HG02678 (cell line): ENCODE measurements at regions not wholly inside any gene's neighbourhood (a gene's known extent, or its start where the extent isn't known, plus 50 kb on each side); places are given as distances from the start of the nearest gene placed in this dataset.

Source experiments
- ATAC-seq: cut with Tn5 transposase; IDR thresholded peaks from one replicate; pipeline ENCODE4 v1.9.1; 2021; ENCODE audit warnings: mild to moderate bottlenecking, moderate library complexity; ENCODE audit not compliant: unreplicated experiment

DNA sequence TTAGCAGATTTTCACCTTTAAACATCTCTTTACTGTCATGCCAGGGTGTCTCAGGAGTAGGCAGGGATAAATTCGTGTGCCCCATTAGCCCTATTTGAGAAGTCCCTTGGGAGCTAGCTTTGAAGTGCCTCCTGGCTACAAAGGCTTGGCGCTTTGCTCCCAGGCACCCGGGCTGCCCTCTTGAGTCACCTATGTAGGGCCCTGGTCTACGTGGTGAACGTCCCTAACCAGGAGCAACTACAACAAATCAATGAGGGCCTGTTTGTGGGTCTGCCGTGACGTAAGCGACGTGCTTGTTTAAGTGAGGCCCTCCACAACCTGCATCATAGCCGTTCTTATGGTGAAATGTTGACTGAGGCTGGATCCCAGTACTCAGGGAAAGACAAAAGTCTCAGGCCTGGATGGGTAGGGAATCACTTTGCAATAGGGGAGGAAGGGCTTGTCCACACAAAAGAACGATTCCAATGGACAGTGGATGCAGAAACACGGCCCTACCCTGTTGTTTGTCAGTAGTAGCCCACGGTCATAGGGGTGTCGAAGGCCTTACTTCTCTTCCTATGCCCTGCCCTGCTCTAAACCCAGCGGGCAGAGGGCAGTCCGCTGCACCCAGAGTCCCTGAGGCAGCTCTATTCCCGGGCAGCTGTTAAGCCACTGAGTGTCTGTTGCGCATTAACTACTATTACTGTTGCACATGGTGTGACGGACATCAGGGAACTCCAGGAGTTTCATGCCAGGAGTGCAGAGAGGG, 93.9 kb downstream of the INHBB start:
- no peak for ATAC-seq

DNA sequence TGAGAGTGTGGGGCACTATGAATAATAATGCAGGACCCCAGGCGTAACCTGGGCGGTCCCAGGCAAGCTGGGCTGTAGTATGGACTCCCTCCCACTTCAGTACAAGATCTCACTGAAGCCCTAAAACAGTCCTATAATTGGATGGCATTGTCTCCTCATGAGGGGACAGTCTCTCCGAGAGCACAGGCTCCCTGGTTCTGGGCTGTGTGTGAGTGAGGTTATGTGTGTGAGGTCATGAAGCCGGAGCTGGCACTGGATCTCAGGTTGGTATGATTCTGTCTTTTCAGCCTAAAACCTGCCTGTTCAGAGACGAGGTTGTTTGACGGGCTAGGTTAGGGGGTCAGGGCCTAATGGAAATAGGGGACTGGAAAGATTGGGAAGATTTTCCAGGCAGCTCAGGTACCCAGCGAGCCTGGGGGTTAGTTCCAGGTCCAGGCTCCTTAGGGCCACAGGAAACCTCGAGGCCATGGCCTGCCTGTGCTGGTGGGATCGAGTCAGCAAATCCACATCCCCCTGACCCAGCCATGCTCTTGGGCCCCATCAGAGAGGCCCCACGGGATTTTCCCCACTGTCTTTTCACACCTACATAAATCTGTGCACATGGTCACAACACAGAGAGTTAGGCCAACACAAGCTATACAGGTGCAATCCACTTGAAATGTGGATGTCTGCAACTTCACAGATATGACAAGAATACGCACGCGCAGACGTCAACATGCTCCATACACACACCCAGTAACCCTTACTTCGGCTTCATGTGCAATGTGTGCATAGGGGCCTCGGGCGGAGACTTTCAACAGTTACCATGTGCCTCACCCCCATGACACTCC, 94.8 kb downstream of the INHBB start:
- no peak for ATAC-seq

DNA sequence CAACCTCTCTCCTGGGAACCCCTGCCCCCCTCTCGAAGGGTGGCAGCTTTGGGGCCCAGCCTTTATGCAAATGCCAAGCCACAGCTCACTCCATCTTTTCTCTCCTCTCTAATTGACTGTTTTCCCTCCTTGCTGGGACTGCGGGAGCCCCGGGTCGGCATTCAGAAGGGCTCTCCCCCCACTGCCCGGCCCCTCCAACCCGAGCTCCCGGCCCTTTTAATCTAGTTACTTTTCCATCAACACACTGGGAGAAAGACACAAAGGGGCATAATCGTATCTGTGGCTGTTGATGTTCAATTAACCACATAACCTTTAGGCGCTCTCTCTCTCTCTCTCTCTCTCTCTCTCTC, 95.4 kb downstream of the INHBB start:
- ATAC-seq = no peak

DNA sequence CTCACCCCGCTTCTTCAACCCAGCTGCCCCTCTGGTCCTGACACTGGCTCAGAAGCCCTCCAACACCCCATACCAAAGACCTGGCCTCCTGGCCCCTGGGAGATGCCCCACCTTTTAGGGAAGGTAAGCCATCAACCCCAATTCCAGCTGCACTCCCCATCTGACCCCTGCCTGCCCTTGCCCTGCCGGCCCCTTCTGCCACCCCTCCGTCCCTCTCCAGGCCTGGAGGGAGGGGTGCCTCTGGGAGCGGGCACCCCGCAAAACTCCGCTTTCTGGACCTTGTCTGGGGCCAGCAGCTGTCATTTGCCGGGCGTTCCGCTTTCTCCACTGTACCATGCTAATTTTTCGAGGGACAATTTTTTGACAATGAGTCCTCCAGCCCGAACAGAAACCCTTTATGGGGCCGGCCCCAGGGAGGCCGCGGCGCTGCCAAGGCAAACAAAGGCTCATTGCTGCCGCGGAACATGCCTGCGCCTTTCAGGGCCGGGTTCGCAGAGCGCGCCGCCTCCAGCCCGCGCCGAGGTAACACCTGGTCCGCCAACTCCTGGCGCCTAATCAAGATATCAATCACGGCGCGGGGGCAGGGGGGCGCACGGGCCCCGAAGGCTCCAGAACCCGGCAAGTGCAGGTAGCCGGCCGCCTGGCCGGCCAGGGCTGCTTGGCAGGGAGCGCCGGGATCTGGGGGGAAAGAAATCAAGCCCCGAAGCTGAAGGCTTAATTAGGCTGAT, 96.0 kb downstream of the INHBB start:
- ATAC-seq = no peak

DNA sequence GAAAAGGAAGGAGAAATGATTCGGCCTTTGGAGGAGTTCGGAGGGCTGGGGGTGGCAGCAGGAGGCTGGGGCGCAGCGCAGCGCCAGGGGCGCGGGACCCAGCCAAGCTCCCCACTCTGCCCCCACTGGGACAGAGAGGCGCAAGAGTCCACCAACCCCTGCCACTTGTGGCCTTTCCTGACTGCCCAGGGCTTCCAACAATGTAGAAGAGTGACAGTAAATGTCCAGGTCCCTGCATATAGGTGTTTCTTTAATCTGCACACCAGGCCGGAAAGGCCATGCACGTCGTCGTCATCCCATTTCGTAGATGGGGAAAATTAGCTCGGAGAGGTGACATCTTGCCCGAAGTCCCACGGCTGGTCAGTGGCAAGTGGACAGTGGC, 96.6 kb downstream of the INHBB start:
- ATAC-seq = no peak

DNA sequence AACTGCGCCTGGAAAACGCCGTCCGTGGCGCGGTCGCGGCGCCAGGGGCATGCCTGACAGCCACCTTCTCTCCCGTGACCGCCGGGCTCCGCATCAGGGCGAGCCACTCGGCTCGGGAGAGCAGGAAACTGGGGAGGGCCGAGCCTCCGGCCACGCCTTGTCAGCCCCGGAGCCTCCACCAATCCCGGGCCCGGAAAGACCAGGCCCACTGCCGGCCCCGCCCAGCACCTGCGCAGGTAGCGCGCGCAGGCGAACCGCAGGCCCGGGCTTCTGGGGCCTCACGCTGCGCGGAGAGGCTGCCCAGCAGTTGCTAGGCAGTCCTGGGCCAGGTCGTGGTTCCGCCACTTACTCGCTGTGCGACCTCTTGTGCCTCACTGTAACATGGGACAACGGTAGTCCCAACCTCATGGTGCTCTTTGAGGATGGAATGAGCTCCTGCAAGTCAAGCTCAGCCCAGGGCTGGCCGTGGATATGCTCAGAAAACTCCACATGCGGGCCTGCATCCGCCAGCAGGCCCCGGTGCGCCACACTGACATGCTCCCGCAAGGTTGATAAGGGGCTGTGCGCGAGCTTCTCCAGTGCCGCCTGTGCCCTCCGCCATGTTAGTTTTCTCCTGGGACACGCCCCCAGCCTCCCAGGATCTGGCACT, 97.1 kb downstream of the INHBB start:
- no peak for ATAC-seq

DNA sequence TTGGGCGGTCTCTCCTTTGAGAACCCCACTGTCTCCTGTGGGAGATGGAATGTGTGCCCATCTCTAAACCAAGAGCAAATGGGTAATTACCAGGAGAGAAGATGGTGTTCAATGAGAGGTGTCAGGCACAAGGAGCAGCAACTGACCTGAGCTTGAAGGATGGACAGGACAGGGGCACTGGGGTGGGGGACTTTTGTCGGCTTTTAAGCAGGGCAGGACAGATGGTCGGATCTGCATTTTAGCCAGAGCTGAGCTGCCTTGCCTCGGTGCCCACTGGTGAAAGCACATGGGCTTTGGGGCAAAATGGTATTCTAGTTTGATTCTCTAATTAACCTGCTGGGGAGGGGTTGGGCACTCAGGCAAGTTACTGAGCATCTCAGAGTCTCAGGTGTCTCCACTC, 98.0 kb downstream of the INHBB start:
- ATAC-seq = no peak

DNA sequence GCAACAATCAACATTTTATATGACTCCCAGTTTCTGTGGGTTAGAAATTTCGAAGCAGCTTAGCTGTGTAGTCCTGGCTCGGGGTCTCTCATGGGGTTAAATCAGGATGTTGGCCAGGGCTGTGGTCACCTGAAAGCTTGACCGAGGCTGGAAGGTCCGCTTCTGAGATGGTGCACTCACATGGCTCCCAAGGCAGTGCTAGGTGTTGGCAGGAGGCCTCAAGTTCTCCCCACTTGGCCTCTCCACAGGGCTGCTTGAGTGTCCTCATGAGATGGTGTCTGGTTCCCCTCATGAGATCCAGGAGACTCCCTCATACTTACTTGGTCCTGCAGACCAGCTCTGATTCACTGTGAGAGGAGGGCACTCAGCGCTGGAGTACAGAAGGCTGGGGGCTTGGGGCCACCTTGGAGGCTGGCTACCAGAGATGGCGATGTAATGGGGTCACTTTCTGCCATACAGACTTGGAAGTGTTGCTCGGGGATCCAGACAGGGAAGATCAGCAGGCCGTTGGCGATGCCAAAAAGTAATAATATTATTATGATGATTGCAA, 98.8 kb downstream of the INHBB start:
- ATAC-seq = no peak

DNA sequence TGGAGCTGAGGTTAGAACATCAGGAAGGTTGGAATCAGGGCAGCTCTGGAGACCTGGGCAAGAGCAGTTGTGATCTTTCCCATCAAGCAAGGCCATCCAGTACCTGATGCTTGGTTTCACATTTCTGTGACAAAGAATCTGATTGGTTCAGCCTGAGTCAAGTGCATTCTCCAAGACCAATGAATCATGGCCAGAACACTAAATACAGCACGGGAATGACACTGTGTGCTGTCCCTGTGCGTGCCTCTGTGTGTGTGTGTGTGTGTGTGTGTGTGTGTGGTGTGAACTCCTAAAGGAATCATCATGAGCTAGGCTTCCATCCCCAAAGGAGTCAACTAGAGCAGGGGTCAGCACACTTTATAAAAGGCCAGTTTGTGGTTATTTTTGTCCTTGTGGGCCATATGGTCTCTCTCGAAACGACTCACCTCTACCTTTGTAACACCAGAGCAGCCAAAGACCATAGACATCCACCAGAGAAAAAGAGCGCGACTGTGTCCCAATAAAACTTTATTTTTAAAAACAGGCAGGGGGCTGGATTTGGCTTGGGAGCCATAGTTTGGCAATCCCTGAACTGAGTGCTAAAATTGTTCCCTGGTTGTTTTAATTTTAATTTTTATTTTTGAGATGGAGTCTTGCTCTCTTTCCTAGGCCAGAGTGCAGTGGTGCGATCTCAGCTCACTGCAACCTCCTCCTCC, 99.7 kb downstream of the INHBB start:
- ATAC-seq = no peak

DNA sequence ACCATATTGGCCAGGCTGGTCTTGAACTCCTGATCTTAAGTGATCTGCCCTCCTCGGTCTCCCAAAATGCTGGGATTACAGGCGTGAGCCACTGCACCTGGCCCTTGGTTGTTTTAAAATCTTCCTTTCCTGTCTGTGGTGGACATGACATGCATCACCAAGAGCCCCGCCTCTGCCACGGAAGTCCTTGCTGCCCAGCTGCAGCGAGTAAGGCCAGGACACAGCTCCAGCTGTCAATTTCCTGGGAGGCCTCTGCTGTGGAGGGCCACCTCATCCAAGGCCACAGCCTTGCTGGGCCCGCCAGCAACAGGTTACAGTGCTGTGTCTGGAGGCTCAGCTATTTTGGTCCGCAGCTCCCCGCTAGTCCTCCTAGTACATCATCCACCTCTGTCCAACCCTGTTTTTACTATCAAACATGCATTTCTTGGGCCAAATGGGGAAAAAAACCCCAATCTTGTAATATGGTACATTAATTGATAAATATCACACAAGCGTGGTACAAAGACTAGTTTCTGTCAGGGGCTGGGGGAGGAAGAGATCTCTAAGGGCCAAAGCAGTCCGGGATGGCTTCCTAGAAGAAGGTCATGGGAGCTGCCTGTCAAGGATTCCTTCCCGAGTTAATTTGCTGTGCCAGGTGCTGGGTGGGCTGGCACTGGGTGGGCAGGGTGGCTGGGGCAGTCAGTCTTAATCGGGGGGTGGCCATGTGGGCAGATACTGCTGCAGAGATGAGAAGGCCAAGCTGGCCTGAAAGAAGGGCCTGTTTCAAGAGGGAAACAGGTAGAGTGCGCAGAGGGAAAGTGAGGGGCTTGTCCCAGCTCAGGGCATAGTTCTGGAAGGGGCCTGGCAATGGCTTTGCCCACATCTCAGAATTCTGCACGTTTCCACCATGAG, 100.5 kb downstream of the INHBB start:
- no peak for ATAC-seq

DNA sequence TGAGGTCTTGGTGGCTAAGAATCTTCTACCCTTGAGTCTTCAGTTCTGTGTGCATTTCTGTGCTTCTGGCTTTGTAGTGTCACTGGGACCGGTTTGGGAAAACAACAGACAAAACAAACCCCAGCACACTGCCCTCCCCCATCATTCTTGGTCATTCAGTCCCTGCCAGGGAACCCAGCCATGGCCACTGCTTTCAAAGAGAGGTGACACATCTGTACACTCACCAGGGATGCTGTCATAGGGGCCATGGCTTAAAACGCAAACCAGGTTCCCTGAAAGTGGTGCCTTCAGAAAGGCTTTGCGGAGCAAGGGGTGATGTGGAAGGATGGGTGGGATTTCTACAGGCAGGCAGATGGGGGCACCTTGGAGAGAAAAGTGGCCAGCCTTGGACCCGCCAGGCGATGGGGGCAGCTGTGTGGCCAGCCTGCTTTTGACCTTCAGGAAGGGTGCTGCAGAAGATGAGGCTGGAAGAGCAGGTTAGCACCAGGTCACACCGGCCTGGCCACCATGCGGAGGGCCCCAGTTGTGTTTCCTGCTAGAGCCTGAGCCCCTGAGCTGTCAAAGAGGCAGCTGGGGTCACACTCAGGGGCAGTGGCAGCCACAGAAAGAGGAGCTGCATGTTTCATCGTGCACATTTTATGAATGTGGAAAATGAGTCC, 101.3 kb downstream of the INHBB start:
- no peak for ATAC-seq

DNA sequence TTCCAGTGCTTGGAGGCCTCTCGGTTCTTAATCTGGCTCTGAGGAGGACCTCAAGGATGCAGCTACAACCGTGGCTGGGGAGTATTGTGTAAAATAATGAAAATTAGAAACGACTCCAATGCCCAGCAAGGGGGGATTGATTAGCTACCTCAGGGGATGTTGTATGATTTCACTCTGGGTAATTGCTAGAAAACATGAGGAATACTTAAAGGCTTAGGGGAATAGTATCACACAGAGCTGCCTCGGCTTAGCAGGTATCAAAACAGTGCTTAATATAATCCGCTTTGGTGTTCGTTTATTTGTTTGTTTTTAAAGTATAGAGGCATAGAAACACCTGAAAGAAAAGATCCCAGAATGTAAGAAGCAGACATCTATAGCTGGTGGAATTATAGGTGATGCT, 102.5 kb downstream of the INHBB start:
- ATAC-seq = no peak

DNA sequence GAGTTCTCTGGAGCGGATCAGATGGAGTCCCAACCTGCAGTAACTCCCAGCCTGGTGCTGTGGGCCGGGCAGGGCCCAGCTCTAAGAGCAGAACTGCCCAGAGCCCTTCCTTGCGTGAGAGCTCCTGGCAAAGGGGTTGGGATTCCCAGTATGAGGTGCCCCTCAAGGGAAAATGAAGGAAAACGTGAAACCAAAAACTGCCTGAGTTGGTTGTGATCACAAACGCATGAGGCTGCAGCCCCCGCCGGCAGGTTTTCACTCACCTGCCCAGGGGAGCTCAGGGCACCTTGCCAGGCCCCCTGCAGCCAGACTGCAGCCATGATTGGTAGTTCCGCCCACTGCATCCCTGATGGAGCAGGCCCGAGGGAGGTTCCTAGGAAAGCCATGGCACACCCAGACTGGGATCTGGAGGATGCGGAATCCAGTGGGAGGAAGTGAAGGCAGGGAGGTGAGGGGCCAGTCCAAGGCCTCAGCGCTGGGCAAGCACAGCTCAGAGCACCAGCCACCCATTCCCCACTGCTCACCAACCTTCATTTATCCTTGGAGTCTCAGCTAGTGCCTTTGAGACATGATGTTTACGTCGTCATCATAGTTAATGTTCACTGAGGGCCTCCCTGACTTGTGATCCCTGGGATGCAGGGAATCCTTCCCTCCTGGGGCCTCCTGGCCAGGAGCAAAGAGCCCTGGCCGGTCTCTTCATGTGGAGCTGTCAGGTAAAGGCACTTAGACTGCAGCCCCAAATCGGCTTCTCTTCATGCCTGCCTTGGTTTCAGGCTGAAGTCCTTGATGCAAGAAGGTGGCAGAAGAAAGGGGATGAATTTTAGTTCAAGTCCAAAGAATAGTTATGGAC, 103.2 kb downstream of the INHBB start:
- ATAC-seq = no peak

DNA sequence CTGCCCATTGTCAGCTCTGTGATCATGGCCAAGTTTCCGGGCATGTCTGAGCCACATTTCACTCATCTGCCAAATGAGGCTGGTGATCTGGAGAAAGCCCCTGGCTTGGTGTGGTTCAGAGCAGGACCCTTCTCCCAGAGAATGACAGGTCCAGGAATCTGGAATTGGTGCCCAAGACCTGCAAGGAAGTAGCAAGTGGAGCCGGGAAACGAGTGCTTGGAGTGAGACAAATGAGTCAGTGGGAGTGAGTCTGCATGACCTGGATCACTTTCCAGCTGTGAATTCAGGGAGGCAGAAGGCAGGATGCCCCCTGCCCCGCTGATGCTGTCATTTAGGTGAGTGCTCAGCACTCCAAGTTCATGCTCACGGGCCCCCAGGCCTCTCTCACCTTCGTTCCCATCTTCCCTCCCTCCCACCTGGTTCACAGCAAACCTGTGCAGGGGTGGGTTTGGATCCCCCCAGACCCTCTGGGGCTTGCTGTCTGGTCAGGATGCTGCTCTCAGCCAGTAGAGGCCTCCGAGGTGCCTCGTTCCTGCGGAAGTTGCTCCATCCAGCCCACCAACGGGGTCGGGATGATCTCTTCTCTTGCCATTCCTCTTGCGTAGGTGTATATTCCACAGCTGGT, 104.4 kb downstream of the INHBB start:
- ATAC-seq = no peak

DNA sequence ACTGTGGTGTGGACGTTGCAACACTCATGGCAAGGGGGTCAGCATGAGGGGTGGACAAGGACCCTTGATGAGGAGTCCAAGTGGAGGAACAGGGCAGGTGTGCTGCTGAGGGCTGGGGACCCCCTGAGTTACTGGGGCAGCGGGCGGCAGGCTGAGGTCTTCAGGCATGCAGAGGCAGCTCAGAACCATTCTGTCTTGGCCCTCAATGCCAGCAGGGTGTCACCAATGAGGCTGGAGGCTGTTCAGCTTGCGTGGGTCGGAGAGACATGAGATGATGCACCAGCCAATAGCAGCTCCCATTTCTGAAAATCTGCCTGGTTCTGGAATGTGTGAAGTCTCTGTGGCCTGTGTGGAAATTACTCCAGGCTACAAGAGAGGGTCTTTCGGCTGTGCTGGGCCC, 105.4 kb downstream of the INHBB start:
- no peak for ATAC-seq

DNA sequence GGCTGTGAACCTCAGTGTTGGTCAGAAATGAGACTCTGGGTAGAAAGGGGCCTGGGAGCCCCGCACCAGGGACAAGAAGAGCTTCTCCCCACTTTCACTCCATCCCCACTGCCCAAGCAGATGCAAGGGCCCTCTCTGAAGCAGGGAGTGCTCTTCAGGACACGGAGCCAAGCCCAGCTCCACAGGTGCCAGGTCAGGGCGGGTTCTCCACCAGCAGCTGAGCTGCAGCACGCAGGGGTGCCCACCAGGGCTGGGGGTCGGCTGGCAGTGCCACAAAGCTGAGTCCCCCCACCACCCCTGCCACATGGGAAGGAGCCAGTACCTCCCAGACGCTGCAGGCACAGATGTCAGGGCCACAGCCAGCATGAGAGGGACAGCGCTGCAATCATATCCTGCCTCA, 106.2 kb downstream of the INHBB start:
- ATAC-seq = no peak

DNA sequence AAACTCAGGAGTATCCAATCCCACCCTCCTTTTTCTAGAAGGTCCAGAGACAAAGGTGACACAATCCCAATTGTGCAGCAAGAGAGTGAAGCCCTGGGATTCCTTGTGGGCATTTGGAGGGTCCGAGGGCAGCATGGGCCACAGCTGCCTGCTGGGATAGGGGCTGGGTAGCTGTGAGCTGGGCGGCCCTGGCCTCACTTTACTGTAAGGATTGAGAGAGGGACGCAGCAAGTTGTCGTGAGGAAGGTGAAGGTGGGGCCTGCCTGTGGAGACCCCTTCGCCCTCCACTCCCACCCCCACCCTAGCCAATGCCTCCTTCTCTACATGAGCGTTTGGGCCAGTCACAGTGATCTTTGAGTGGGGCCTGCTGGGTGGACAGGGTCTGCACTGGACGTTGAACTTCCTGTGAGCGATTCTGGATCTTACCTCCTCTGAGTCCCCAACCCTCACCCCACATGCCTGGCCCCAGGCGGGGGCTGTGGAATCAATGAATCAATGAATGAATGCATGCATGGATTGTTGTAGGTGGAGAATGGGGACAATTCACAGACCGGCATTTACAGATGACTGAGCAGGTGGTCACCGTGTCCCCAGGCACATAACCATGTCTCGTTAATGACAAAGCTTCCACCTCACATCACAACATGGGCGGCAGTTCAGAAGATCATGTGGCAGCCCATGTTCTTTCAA, 107.2 kb downstream of the INHBB start:
- no peak for ATAC-seq
